VCaP (cell line): ENCODE measurements at regions not wholly inside any gene's neighbourhood (a gene's known extent, or its start where the extent isn't known, plus 50 kb on each side); places are given as distances from the start of the nearest gene placed in this dataset.

Experiments used
- H3K27ac ChIP-seq: fragments of 450-650 bp; 2 replicates; pipeline ENCODE4 v1.5.1; 2017
- CTCF ChIP-seq: fragments of 450-650 bp; conservative IDR thresholded peaks from 2 replicates; pipeline ENCODE4 v1.5.1; 2017; ENCODE audit warnings: mild to moderate bottlenecking, moderate library complexity

- TF ChIP-seq CTCF, result no peak
Observed at GRCh38 chr11:134686460-134687061, 274.5 kb upstream of the B3GAT1 start.

GRCh38 chr11:134685793-134686380, 273.8 kb upstream of the B3GAT1 start:
- no peak for TF ChIP-seq CTCF
- H3K27ac ChIP-seq, result no peak overlapping the region

More at GRCh38 chr11:134686460-134687061, 274.5 kb upstream of the B3GAT1 start:
- no peak overlapping the region for H3K27ac ChIP-seq

GRCh38 chr11:134684576-134684975, 272.5 kb upstream of the B3GAT1 start:
- no peak overlapping the region for H3K27ac ChIP-seq
- no peak for TF ChIP-seq CTCF

- no peak overlapping the region for H3K27ac ChIP-seq
- no peak for TF ChIP-seq CTCF
Observed at GRCh38 chr11:134683860-134684259, 271.8 kb upstream of the B3GAT1 start.

DNA sequence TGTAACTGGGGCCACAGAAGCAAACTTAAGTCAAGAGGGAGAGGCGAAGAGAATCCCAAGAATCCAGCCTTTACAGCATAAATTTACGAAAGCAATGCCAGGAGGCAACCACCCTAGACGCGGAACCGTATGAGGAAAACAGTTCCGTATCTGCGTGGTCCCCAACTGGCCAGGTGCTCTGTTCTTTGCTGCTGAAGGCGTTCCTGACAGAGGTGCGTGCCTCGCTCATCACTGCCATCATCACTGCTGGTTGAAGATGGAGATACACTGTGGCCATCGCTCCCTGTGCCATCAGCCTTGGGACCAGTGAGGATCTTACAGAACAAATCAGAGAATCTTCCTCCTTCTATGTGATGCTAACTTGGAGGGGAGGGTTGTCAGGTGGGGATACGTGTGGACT, 270.5 kb upstream of the B3GAT1 start:
- no peak overlapping the region for H3K27ac ChIP-seq

GRCh38 chr11:134679592-134679991, 267.6 kb upstream of the B3GAT1 start:
- H3K27ac ChIP-seq, result no peak overlapping the region
- no peak for TF ChIP-seq CTCF

More for the DNA sequence above, 270.5 kb upstream of the B3GAT1 start:
- no peak for TF ChIP-seq CTCF

GRCh38 chr11:134678744-134679143, 266.7 kb upstream of the B3GAT1 start:
- no peak overlapping the region for H3K27ac ChIP-seq
- TF ChIP-seq CTCF, result no peak
